SK-N-SH (cell line): ENCODE measurements at regions not wholly inside any gene's neighbourhood (a gene's known extent, or its start where the extent isn't known, plus 50 kb on each side); places are given as distances from the start of the nearest gene placed in this dataset.

ENCODE experiments used
- CTCF ChIP-seq: fragments of 200-600 bp; sonication (generic); IDR thresholded peaks from 2 replicates; pipeline ENCODE4 v1.6.1; 2017; ENCODE audit warnings: antibody characterized with exemption, mild to moderate bottlenecking, moderate library complexity
- EP300 ChIP-seq, 2 experiments: IDR thresholded peaks; 2 replicates each; pipeline versions ENCODE4 v1.4.0 to v1.6.1; 2012; ENCODE audit warnings: borderline replicate concordance in 1 of 2, low read depth in 1 of 2, low read length in 1 of 2
- FOXJ3 ChIP-seq: sonication (generic); formaldehyde crosslinking; IDR thresholded peaks from 2 replicates; pipeline ENCODE4 v1.5.1; 2020; ENCODE audit warnings: mild to moderate bottlenecking, missing genetic modification reagents
- JUND ChIP-seq: IDR thresholded peaks from 2 replicates; pipeline ENCODE4 v1.4.0; 2012
- MXI1 ChIP-seq: IDR thresholded peaks from 2 replicates; pipeline ENCODE4 v1.6.1; 2012; ENCODE audit warnings: mild to moderate bottlenecking, low read depth, low read length, improper control_type of control experiment
- RFX5 ChIP-seq: IDR thresholded peaks from 2 replicates; pipeline ENCODE4 v1.6.1; 2012; ENCODE audit warnings: mild to moderate bottlenecking, improper control_type of control experiment, low read length
- RXRA ChIP-seq: IDR thresholded peaks from 2 replicates; pipeline ENCODE4 v1.4.0; 2012; ENCODE audit warnings: low read depth, mild to moderate bottlenecking, borderline replicate concordance
- SIN3A ChIP-seq: IDR thresholded peaks from 2 replicates; pipeline ENCODE4 v1.6.1; 2012; ENCODE audit warnings: low read depth, mild to moderate bottlenecking, low read length, moderate library complexity, borderline replicate concordance
- SMC3 ChIP-seq: IDR thresholded peaks from 2 replicates; pipeline ENCODE4 v1.6.1; 2012; ENCODE audit warnings: low read depth, low read length, improper control_type of control experiment
- TAF1 ChIP-seq: IDR thresholded peaks from 2 replicates; pipeline ENCODE4 v1.6.1; 2012; ENCODE audit warnings: low read depth, mild to moderate bottlenecking, low read length, moderate library complexity, borderline replicate concordance
- YY1 ChIP-seq: IDR thresholded peaks from 2 replicates; pipeline ENCODE4 v1.4.0; 2012; ENCODE audit warnings: low read depth, mild to moderate bottlenecking

- TF ChIP-seq RFX5 (no peak), SIN3A (no peak), CTCF (no peak), TAF1 (no peak), JUND (no peak), EP300 (IDR thresholded peaks at IDR 0.05; ENCODE audit: borderline replicate concordance in 1 of 2, low read depth in 1 of 2, low read length in 1 of 2) (no peak), SMC3 (no peak), RXRA (no peak), YY1 (no peak), MXI1 (no peak), FOXJ3 (CRISPR knock-in tag) (no peak)
Observed at GRCh38 chr2:234429265-234429664, 67.6 kb downstream of the ARL4C start.
